ENCODE measurements at regions not wholly inside any gene's neighbourhood (a gene's known extent, or its start where the extent isn't known, plus 50 kb on each side); places are given as distances from the start of the nearest gene placed in this dataset.

- TF ChIP-seq, protein P1, sequence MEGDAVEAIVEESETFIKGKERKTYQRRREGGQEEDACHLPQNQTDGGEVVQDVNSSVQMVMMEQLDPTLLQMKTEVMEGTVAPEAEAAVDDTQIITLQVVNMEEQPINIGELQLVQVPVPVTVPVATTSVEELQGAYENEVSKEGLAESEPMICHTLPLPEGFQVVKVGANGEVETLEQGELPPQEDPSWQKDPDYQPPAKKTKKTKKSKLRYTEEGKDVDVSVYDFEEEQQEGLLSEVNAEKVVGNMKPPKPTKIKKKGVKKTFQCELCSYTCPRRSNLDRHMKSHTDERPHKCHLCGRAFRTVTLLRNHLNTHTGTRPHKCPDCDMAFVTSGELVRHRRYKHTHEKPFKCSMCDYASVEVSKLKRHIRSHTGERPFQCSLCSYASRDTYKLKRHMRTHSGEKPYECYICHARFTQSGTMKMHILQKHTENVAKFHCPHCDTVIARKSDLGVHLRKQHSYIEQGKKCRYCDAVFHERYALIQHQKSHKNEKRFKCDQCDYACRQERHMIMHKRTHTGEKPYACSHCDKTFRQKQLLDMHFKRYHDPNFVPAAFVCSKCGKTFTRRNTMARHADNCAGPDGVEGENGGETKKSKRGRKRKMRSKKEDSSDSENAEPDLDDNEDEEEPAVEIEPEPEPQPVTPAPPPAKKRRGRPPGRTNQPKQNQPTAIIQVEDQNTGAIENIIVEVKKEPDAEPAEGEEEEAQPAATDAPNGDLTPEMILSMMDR (IDR thresholded peaks at IDR 0.05; ENCODE audit: low read depth, low read length), result no peak
- no peak overlapping the region for H3K27ac ChIP-seq
- peak in 1 of 2 donors; percentile 64 for DNase-seq (ENCODE audit: low read depth in 1 of 2, low spot score in 1 of 2)
These were observed 186.0 kb upstream of the FRMPD4 start for GRCh38 chrX:11952176-11952720.

GRCh38 chrX:11953615-11954014 lies 184.7 kb upstream of the FRMPD4 start:
- H3K27me3 ChIP-seq, result no peaks in the 10 kb centered on the region
- no peak overlapping the region for H3K4me3 ChIP-seq
- no peaks in the 10 kb centered on the region for H3K36me3 ChIP-seq
- H3K27ac ChIP-seq, result no peak overlapping the region
- H3K9me3 ChIP-seq (ENCODE audit: low read depth), result no peaks in the 10 kb centered on the region
- H3K4me1 ChIP-seq (ENCODE audit: low read depth), result no peaks in the 10 kb centered on the region
- DNase-seq (ENCODE audit: low read depth in 1 of 2, low spot score in 1 of 2), result peak in 1 of 2 donors; percentile 54
- TF ChIP-seq, protein P1 (IDR thresholded peaks at IDR 0.05; ENCODE audit: low read depth, low read length), result no peak

More at GRCh38 chrX:11952176-11952720, 186.0 kb upstream of the FRMPD4 start:
- H3K36me3 ChIP-seq, result no peaks in the 10 kb centered on the region
- H3K27me3 ChIP-seq, result no peaks in the 10 kb centered on the region
- no peaks in the 10 kb centered on the region for H3K4me1 ChIP-seq (ENCODE audit: low read depth)
- no peak overlapping the region for H3K4me3 ChIP-seq
- H3K9me3 ChIP-seq (ENCODE audit: low read depth), result no peaks in the 10 kb centered on the region

DNA sequence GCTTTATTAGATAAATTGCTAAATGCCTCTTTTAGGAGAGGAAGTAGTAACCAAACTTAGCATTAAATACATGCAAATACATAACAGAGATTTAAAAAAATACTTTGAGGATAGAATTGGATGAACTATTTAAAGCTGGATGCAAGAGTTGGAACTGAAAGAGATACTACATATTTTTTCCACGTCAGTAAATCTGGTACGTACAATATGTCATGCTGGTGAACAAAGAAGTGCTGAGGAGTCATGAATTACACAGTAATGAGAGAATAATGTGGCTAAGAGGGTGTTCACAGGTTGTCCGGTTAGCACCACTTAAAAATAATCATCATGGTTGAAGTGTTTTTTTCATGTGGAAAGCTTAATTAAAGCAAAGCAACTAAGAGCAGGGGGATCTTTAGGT lies 184.1 kb upstream of the FRMPD4 start:
- DNase-seq (ENCODE audit: low read depth in 1 of 2, low spot score in 1 of 2), result no peak
- TF ChIP-seq, protein P1 (IDR thresholded peaks at IDR 0.05; ENCODE audit: low read depth, low read length), result no peak
- no peak overlapping the region for H3K27ac ChIP-seq
- H3K27me3 ChIP-seq, result no peaks in the 10 kb centered on the region
- H3K4me1 ChIP-seq (ENCODE audit: low read depth), result no peaks in the 10 kb centered on the region
- H3K9me3 ChIP-seq (ENCODE audit: low read depth), result no peaks in the 10 kb centered on the region
- no peak overlapping the region for H3K4me3 ChIP-seq
- H3K36me3 ChIP-seq, result no peaks in the 10 kb centered on the region

GRCh38 chrX:11960031-11960430 lies 178.2 kb upstream of the FRMPD4 start:
- peak in 1 of 2 donors; percentile 14 for DNase-seq (ENCODE audit: low read depth in 1 of 2, low spot score in 1 of 2)
- Histone ChIP-seq H3K36me3 (no peaks in the 10 kb centered on the region), H3K27ac (no peak overlapping the region), H3K4me1 (ENCODE audit: low read depth) (no peaks in the 10 kb centered on the region), H3K27me3 (no peaks in the 10 kb centered on the region), H3K4me3 (no peak overlapping the region), H3K9me3 (ENCODE audit: low read depth) (no peaks in the 10 kb centered on the region)
- TF ChIP-seq, protein P1 (IDR thresholded peaks at IDR 0.05; ENCODE audit: low read depth, low read length), result no peak

- Histone ChIP-seq H3K27ac (no peak overlapping the region), H3K4me1 (ENCODE audit: low read depth) (no peaks in the 10 kb centered on the region), H3K4me3 (no peak overlapping the region), H3K36me3 (no peaks in the 10 kb centered on the region), H3K27me3 (no peaks in the 10 kb centered on the region), H3K9me3 (ENCODE audit: low read depth) (no peaks in the 10 kb centered on the region)
- DNase-seq (ENCODE audit: low read depth in 1 of 2, low spot score in 1 of 2), result no peak
- TF ChIP-seq, protein P1 (IDR thresholded peaks at IDR 0.05; ENCODE audit: low read depth, low read length), result no peak
These were observed 172.8 kb upstream of the FRMPD4 start for GRCh38 chrX:11965436-11965835.

Data from cardiac muscle cell (in vitro differentiated cells and primary cell).